ENCODE measurements at regions not wholly inside any gene's neighbourhood (a gene's known extent, or its start where the extent isn't known, plus 50 kb on each side); places are given as distances from the start of the nearest gene placed in this dataset.

DNA sequence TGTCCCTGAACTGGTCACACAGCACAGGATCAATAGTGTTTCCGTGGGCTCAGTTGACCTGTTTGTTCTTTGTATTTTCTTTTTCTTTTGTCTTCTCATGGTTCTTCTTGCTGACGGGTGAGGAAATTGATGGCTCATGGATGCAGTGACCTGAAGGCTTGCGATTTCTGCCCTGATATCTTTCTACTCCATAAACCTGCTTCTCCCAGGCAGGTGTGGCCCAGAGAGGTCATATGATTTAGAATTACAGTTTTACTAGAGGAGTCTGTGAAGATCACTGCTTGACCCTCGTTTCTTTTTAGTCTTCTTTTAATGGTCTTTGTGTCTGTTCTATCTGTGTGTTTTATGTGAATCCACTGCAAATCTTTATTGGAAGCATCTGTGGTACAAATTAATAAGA lies 195.1 kb upstream of the KLF6 start:
- Histone ChIP-seq H3K27me3 (ENCODE audit: control insufficient read depth in 2 of 2, insufficient read depth in 2 of 2, low read length in 2 of 2) (no peaks in the 10 kb centered on the region), H3K9ac (replicated peaks; ENCODE audit: extremely low read depth, insufficient read depth, low read length) (no peak overlapping the region), H4K20me1 (replicated peaks; ENCODE audit: control insufficient read depth, extremely low read depth, insufficient read depth, low read length) (no peaks in the 10 kb centered on the region), H3K4me1 (ENCODE audit: control insufficient read depth, extremely low read depth, insufficient read depth, low read length) (no peaks in the 10 kb centered on the region), H3K9me3 (replicated peaks; ENCODE audit: control insufficient read depth, insufficient read depth, low read length) (no peaks in the 10 kb centered on the region), H3K36me3 (ENCODE audit: control insufficient read depth in 2 of 2, extremely low read depth in 1 of 2, insufficient read depth in 2 of 2, low read length in 2 of 2) (no peaks in the 10 kb centered on the region), H3K4me2 (ENCODE audit: insufficient read depth, low read length) (no peak overlapping the region), H3K79me2 (ENCODE audit: control insufficient read depth, insufficient read depth, low read length) (no peaks in the 10 kb centered on the region), H3K4me3 (replicated peaks in 1 of 3; ENCODE audit: insufficient read depth in 1 of 3, low read depth in 1 of 3, low read length in 3 of 3) (no peak overlapping the region), H3K27ac (ENCODE audit: insufficient read depth, low read depth, low read length) (no peak overlapping the region), H3K9me1 (replicated peaks; ENCODE audit: control insufficient read depth, extremely low read depth, insufficient read depth, low read length) (no peaks in the 10 kb centered on the region), H2AFZ (ENCODE audit: low read depth, low read length) (no peak overlapping the region)
- BruUV-seq (replicated peaks) = no TSS peak
- TF ChIP-seq GATA2 (IDR thresholded peaks at IDR 0.05; ENCODE audit: insufficient read depth, insufficient read length, low read depth, low read length) (no peak), FOS (IDR thresholded peaks at IDR 0.05; ENCODE audit: borderline replicate concordance, insufficient read depth, low read length) (no peak), POLR2A (IDR thresholded peaks at IDR 0.05; ENCODE audit: low read depth, low read length) (no peak), MYC (IDR thresholded peaks at IDR 0.05; ENCODE audit: low read depth, low read length) (no peak), CTCF (IDR thresholded peaks at IDR 0.05; ENCODE audit: extremely low read depth in 1 of 2, insufficient read depth in 1 of 2, low read depth in 1 of 2, low read length in 2 of 2) (no peak), EZH2 (IDR thresholded peaks at IDR 0.05; ENCODE audit: borderline replicate concordance, low read depth, low read length, severe bottlenecking) (no peak), POLR2AphosphoS5 (IDR thresholded peaks at IDR 0.05; ENCODE audit: insufficient read depth, low read depth, low read length) (no peak), JUN (IDR thresholded peaks at IDR 0.05; ENCODE audit: borderline replicate concordance, insufficient read depth, insufficient read length, low read depth) (no peak)
- TF ChIP-seq, protein P1, sequence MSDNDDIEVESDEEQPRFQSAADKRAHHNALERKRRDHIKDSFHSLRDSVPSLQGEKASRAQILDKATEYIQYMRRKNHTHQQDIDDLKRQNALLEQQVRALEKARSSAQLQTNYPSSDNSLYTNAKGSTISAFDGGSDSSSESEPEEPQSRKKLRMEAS (IDR thresholded peaks at IDR 0.05; ENCODE audit: insufficient read depth, insufficient read length) = no peak
- intact Hi-C loops (cut with micrococcal nuclease) = no loop called here
- FAIRE-seq = no peak
- dilution Hi-C loops (cut with MboI; ENCODE audit: extremely low pct_ligation_motif_present, low sequenced_read_pairs) = no loop called here
- POLR2A ChIA-PET = no interaction called here
- CTCF ChIA-PET = no interaction called here
- no peak for DNase-seq (ENCODE audit: low read depth, low spot score)
